ENCODE measurements at regions not wholly inside any gene's neighbourhood (a gene's known extent, or its start where the extent isn't known, plus 50 kb on each side); places are given as distances from the start of the nearest gene placed in this dataset.

DNA sequence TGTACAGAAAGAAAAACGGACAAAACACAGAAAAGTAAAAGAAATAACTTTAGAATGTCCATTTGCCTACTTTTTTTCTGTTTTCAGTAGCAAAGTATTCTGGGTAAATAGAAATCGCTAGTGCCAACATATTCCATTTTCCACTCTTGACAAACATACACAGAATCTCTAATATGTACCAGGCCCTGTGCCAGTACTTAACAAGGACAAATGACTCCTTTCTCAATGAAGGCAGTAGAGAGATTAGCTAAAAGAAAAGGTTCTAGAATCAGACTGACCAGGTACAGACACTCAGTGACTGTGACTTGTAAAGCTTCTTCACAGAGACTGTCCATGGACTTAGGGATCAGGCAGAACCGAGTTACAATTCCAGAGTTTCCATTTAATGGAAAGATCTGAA is 165.8 kb upstream of the STAC start:
- Mint-ChIP-seq H3K4me3 (no peak overlapping the region), H3K4me1 (peaks cover 43% of the 10 kb centered on the region), H3K36me3 (peaks cover 3% of the 10 kb centered on the region), H3K9me3 (peaks cover 14% of the 10 kb centered on the region), H3K27ac (no peak overlapping the region), H3K27me3 (ENCODE audit: low read depth) (peaks cover 6% of the 10 kb centered on the region)
- no peak for DNase-seq (ENCODE audit: low spot score in 2 of 2, unreplicated experiment in 2 of 2)
- TF ChIP-seq, protein P1, sequence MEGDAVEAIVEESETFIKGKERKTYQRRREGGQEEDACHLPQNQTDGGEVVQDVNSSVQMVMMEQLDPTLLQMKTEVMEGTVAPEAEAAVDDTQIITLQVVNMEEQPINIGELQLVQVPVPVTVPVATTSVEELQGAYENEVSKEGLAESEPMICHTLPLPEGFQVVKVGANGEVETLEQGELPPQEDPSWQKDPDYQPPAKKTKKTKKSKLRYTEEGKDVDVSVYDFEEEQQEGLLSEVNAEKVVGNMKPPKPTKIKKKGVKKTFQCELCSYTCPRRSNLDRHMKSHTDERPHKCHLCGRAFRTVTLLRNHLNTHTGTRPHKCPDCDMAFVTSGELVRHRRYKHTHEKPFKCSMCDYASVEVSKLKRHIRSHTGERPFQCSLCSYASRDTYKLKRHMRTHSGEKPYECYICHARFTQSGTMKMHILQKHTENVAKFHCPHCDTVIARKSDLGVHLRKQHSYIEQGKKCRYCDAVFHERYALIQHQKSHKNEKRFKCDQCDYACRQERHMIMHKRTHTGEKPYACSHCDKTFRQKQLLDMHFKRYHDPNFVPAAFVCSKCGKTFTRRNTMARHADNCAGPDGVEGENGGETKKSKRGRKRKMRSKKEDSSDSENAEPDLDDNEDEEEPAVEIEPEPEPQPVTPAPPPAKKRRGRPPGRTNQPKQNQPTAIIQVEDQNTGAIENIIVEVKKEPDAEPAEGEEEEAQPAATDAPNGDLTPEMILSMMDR (IDR thresholded peaks at IDR 0.05; ENCODE audit: unreplicated experiment), result no peak

DNA sequence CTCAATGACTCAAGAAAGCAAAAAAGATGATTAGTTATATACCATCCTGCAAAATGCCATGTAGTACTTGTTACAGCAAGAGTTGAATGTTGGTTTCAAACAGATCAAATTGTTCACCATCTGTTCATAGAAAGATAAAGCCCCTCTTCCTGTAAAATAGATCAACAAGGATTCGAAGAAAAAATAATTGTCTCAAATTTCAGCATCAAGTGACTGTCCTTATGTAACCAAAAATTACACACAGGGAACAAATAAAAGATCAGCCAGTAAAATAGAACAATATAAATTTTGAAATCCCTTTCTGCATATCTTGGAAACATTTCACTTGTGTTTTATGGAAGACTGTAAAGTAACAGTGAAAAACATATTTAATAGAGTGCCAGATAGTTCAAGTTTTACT is 165.1 kb upstream of the STAC start:
- Mint-ChIP-seq H3K36me3 (peaks cover 3% of the 10 kb centered on the region), H3K27me3 (ENCODE audit: low read depth) (peaks cover 2% of the 10 kb centered on the region), H3K27ac (no peak overlapping the region), H3K4me1 (peaks cover 45% of the 10 kb centered on the region), H3K9me3 (peaks cover 14% of the 10 kb centered on the region), H3K4me3 (no peak overlapping the region)
- TF ChIP-seq, protein P1 (IDR thresholded peaks at IDR 0.05; ENCODE audit: unreplicated experiment), result no peak
- no peak for DNase-seq (ENCODE audit: low spot score in 2 of 2, unreplicated experiment in 2 of 2)

DNA sequence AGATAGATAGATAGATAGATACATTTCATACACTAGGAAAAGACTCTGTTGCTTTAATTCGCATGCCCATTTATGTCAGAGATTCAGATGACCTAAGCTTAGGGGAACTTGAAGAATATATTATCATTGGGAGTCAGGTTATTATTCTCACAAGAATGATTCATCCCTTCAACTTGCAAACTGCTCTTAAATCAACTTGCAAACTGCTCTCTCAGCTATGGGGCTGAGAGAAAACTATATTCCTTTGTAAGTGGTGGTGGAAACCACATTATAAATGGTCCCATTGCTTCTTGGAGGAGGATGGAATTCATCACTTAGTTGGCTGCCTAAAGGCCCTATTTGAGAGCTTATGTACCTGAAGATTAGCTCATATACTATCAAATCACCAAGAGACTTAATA is 160.9 kb upstream of the STAC start:
- H3K4me3 Mint-ChIP-seq, result no peak overlapping the region
- peaks cover 19% of the 10 kb centered on the region for H3K4me1 Mint-ChIP-seq
- H3K36me3 Mint-ChIP-seq, result peaks cover 3% of the 10 kb centered on the region
- TF ChIP-seq, protein P1 (IDR thresholded peaks at IDR 0.05; ENCODE audit: unreplicated experiment), result no peak
- no peaks in the 10 kb centered on the region for H3K27me3 Mint-ChIP-seq (ENCODE audit: low read depth)
- no peak for DNase-seq (ENCODE audit: low spot score in 2 of 2, unreplicated experiment in 2 of 2)
- H3K27ac Mint-ChIP-seq, result no peak overlapping the region
- peaks cover 22% of the 10 kb centered on the region for H3K9me3 Mint-ChIP-seq

DNA sequence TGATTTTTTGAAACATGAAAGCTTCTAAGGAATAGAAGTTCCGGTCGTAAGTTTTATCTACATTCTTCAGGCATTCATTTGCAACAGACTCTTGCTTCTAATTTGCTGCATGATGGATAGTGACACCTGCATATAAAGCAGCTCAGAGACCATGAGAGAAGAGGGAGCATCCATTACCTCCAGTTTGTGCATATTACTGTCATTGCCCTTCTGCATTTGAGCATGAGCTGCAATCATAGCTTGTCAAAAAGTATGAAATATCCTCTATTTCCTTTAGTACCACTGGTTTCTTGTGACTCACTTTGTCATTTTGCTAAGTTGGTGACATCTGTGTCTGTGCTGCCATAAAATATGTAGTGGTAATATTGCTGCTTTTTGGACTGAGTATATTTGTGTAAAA is 160.1 kb upstream of the STAC start:
- peaks cover 27% of the 10 kb centered on the region for H3K9me3 Mint-ChIP-seq
- peaks cover 3% of the 10 kb centered on the region for H3K36me3 Mint-ChIP-seq
- no peak overlapping the region for H3K4me3 Mint-ChIP-seq
- H3K27ac Mint-ChIP-seq, result no peak overlapping the region
- no peak for DNase-seq (ENCODE audit: low spot score in 2 of 2, unreplicated experiment in 2 of 2)
- peaks cover 14% of the 10 kb centered on the region for H3K4me1 Mint-ChIP-seq
- H3K27me3 Mint-ChIP-seq (ENCODE audit: low read depth), result no peaks in the 10 kb centered on the region
- TF ChIP-seq, protein P1 (IDR thresholded peaks at IDR 0.05; ENCODE audit: unreplicated experiment), result no peak

DNA sequence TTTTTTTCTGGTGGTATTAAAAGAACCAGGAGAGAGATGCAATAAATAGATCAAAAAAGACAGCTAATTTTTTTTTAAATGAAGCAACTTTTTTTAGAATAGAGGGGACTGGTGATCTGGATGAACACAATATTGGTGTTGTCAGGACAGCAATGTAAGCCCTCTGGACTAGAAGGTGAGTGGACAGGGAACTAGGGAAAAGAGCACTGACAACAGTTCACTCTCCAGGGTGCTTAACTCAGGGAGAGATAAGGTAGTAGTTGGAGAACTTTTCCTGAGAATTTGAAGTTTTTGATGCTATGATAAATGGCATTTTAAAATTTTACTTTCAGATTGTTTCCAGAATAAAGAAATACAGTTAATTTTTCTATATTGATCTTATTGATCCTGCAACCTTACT is 158.3 kb upstream of the STAC start:
- TF ChIP-seq, protein P1 (IDR thresholded peaks at IDR 0.05; ENCODE audit: unreplicated experiment), result no peak
- Mint-ChIP-seq H3K4me1 (peaks cover 9% of the 10 kb centered on the region), H3K4me3 (no peak overlapping the region), H3K27me3 (ENCODE audit: low read depth) (no peaks in the 10 kb centered on the region), H3K9me3 (peaks cover 30% of the 10 kb centered on the region), H3K27ac (no peak overlapping the region), H3K36me3 (peaks cover 3% of the 10 kb centered on the region)
- no peak for DNase-seq (ENCODE audit: low spot score in 2 of 2, unreplicated experiment in 2 of 2)

DNA sequence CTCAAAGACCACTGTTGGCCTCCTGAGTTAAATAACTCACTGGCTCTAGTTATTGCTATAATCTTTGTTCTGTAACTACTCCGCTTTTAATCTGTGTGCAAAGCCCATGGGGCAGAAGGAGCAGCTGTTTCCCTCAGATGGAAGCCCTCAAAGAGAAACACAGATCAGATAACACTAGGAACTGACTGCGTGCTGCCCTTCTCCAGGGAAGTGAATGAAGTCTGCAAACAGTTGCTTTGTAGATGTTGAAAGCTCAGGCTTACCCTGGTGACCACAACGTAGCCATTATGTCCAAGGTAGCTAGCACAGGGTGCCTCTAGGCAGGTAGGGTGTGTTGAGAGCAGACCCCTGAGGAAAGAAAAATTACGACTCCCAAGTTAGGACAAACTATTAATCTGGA is 152.3 kb upstream of the STAC start:
- peaks cover 13% of the 10 kb centered on the region for H3K9me3 Mint-ChIP-seq
- TF ChIP-seq, protein P1 (IDR thresholded peaks at IDR 0.05; ENCODE audit: unreplicated experiment), result no peak
- no peaks in the 10 kb centered on the region for H3K36me3 Mint-ChIP-seq
- H3K4me1 Mint-ChIP-seq, result peaks cover 7% of the 10 kb centered on the region
- no peak overlapping the region for H3K27ac Mint-ChIP-seq
- H3K4me3 Mint-ChIP-seq, result no peak overlapping the region
- no peak for DNase-seq (ENCODE audit: low spot score in 2 of 2, unreplicated experiment in 2 of 2)
- peaks cover 11% of the 10 kb centered on the region for H3K27me3 Mint-ChIP-seq (ENCODE audit: low read depth)

All from mesothelial cell of epicardium (in vitro differentiated cells).